ENCODE measurements at regions not wholly inside any gene's neighbourhood (a gene's known extent, or its start where the extent isn't known, plus 50 kb on each side); places are given as distances from the start of the nearest gene placed in this dataset.

DNA sequence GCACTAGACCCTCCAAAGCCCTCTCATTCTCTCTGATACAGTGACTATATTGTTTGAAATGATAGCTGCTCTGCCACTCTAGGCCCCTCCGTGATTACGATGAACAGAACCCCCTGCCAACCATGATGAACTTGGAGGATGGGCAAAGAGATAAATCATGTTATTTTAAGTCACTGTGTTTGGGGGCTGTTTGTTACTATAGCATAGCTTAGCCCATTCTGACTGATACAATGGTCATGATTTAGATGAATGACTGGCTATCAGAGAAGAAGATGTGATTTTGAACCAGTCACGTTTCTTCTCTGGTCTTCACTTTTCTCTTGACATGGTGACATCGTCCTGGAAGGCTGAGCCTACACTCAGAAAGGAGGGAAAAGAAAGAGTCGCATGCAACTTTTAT, 95.4 kb upstream of the HABP2 start:
- TF ChIP-seq, protein P1, sequence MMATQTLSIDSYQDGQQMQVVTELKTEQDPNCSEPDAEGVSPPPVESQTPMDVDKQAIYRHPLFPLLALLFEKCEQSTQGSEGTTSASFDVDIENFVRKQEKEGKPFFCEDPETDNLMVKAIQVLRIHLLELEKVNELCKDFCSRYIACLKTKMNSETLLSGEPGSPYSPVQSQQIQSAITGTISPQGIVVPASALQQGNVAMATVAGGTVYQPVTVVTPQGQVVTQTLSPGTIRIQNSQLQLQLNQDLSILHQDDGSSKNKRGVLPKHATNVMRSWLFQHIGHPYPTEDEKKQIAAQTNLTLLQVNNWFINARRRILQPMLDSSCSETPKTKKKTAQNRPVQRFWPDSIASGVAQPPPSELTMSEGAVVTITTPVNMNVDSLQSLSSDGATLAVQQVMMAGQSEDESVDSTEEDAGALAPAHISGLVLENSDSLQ (IDR thresholded peaks at IDR 0.05), result no peak
- TF ChIP-seq SP1 (IDR thresholded peaks at IDR 0.05) (no peak), BHLHE40 (IDR thresholded peaks at IDR 0.05; ENCODE audit: borderline replicate concordance) (no peak), FOXM1 (IDR thresholded peaks at IDR 0.05; ENCODE audit: borderline replicate concordance) (no peak), CTBP1 (IDR thresholded peaks at IDR 0.05; ENCODE audit: borderline replicate concordance) (no peak), FOXK2 (IDR thresholded peaks at IDR 0.05) (no peak)

Measured in HEK293T (cell line).